IPS-18a (cell line): ENCODE measurements at regions not wholly inside any gene's neighbourhood (a gene's known extent, or its start where the extent isn't known, plus 50 kb on each side); places are given as distances from the start of the nearest gene placed in this dataset.

Experiments used
- H3K27ac ChIP-seq: one replicate; pipeline ENCODE4 v1.5.1; 2013; ENCODE audit warnings: low read length
- H3K27me3 ChIP-seq: one replicate; pipeline ENCODE4 v1.6.1; 2013; ENCODE audit warnings: mild to moderate bottlenecking, low read length; ENCODE audit not compliant: control insufficient read depth, insufficient read depth
- H3K36me3 ChIP-seq: one replicate; pipeline ENCODE4 v1.6.1; 2013; ENCODE audit warnings: low read depth, low read length; ENCODE audit not compliant: control insufficient read depth
- H3K4me1 ChIP-seq: one replicate; pipeline ENCODE4 v1.6.1; 2013; ENCODE audit warnings: low read depth, low read length; ENCODE audit not compliant: control insufficient read depth
- H3K4me3 ChIP-seq: one replicate; pipeline ENCODE4 v1.5.1; 2013; ENCODE audit warnings: low read length
- H3K9ac ChIP-seq: one replicate; pipeline ENCODE4 v1.6.1; 2013; ENCODE audit warnings: mild to moderate bottlenecking, low read length, moderate library complexity
- H3K9me3 ChIP-seq: one replicate; pipeline ENCODE4 v1.6.1; 2013; ENCODE audit warnings: low read depth, low read length; ENCODE audit not compliant: control insufficient read depth

DNA sequence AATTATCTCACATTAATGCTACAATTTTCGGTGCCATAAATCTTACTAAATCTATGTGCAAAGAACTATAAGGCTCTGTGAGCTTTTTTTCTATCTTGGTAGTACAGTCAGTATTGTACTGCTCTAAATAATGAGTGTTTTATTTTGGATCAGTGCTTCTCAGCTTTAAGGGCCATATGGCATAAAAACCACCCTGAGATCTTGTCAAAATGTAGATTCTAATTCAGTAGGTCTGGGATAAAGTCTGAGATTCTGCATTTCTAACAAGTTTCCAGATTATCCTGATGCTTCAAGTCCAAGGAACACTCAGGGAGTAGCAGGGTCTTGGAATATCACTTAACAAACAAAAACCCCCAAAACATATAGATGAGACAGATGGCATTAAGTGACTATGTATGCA lies 486.5 kb downstream of the GRXCR1 start:
- Histone ChIP-seq H3K27me3 (no peaks in the 10 kb centered on the region), H3K4me1 (peaks cover 8% of the 10 kb centered on the region), H3K4me3 (no peak overlapping the region), H3K9me3 (no peaks in the 10 kb centered on the region), H3K27ac (no peak overlapping the region), H3K36me3 (no peaks in the 10 kb centered on the region), H3K9ac (no peak overlapping the region)

DNA sequence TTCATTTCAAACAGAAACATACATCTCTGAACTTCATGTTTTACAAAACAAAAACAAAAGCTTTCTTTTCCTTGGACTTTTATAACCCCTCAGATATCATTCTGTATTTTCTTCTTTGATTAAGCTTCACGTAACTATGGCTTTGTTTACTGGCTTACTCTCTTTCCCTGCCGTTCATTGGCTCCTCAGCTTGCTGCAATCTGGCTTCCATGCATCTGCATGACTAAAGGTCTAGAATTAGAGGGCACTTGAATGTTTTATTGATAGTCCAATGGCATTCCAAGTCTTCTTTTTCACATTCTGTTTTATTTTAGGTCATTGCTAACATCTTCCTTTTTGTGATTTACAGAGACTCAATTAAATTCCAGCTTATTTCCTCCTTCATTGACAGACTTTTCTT lies 487.6 kb downstream of the GRXCR1 start:
- no peak overlapping the region for H3K9ac ChIP-seq
- no peak overlapping the region for H3K4me3 ChIP-seq
- H3K27me3 ChIP-seq = no peaks in the 10 kb centered on the region
- H3K9me3 ChIP-seq = no peaks in the 10 kb centered on the region
- H3K27ac ChIP-seq = no peak overlapping the region
- peaks cover 8% of the 10 kb centered on the region for H3K4me1 ChIP-seq
- H3K36me3 ChIP-seq = no peaks in the 10 kb centered on the region

DNA sequence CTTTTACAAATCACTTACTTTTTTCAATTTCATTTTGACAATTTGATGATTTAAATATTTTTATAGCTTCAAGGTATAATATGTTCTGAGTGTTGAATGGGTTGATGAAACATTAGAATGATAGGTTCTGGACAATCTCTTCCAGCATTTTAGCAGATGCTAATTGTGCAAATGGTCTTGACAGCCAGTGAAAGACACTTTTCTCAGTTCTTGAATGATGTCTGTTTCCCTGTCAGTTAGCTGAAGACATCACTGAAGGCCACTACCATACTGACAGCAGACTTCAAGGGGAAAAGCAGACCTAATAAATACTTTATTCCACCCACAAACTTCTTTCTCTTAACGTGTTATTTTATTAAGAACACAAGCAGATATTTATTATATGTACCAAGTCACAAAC lies 498.6 kb downstream of the GRXCR1 start:
- H3K27ac ChIP-seq = no peak overlapping the region

DNA sequence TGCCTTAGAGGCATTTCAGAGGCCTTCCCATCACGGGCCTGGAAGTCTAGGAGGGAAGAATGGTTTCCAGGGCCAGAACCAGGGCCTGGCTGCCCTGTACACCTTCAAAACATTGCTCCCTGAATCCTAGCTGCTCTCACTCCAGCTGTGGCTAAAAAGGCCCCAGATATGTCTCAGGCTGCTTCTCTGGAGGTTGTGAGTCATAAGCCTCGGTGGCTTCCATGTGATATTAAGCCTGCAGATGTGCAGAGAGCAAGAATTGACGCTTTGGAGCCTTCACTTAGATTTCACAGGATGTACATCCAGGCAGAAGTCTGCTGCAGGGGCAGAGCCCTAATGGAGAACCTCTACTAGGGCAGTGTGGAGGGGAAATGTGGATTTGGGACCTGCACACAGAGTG lies 502.5 kb downstream of the GRXCR1 start:
- no peak overlapping the region for H3K27ac ChIP-seq

More for the DNA sequence above, 498.6 kb downstream of the GRXCR1 start:
- no peak overlapping the region for H3K4me3 ChIP-seq
- H3K4me1 ChIP-seq = no peaks in the 10 kb centered on the region
- H3K36me3 ChIP-seq = no peaks in the 10 kb centered on the region
- H3K27me3 ChIP-seq = no peaks in the 10 kb centered on the region
- no peak overlapping the region for H3K9ac ChIP-seq
- no peaks in the 10 kb centered on the region for H3K9me3 ChIP-seq

DNA sequence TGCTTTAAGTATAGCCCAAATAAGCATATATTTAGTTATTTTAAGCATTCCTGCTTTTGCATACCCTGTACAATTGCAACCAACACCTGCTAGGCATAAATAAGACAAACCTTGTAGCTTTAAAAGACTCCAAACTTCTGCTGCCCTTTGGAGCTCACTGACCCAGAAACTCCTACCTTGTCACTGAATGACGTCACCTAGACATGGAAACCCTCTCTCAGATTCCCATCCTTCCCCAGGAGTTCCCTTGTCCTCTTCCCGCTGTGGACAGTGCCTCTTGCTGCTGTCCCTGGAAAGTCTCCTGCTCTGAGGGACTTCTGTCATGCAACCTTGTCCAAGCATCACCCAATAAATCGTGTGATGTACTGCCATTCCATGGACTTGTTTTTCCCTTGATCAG lies 507.2 kb downstream of the GRXCR1 start:
- Histone ChIP-seq H3K4me3 (no peak overlapping the region), H3K27me3 (no peaks in the 10 kb centered on the region), H3K9ac (no peak overlapping the region), H3K9me3 (no peaks in the 10 kb centered on the region), H3K27ac (no peak overlapping the region), H3K36me3 (no peaks in the 10 kb centered on the region), H3K4me1 (no peaks in the 10 kb centered on the region)

More for the DNA sequence above, 502.5 kb downstream of the GRXCR1 start:
- Histone ChIP-seq H3K4me1 (no peaks in the 10 kb centered on the region), H3K9ac (no peak overlapping the region), H3K9me3 (no peaks in the 10 kb centered on the region), H3K4me3 (no peak overlapping the region), H3K27me3 (no peaks in the 10 kb centered on the region), H3K36me3 (no peaks in the 10 kb centered on the region)

DNA sequence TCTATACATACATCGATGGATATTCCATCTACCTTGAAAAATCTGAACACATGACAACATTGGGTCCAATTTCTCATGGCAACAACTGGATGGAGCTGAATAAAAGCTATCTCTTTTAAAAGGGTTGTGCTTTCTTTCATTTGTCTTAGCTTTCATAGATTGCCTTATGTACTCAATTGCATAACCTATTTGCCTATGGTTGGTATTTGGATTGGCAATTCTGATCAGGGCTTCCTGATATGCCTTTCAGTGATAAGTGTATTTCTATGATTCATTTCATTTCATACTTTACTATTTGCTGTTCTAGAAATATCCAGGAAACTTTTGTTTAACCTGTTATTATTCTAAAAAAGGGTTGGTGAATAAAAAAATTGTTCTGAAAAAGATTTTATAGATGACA lies 509.9 kb downstream of the GRXCR1 start:
- no peaks in the 10 kb centered on the region for H3K27me3 ChIP-seq
- H3K36me3 ChIP-seq = no peaks in the 10 kb centered on the region
- no peak overlapping the region for H3K4me3 ChIP-seq
- no peak overlapping the region for H3K9ac ChIP-seq
- no peak overlapping the region for H3K27ac ChIP-seq
- peaks cover 11% of the 10 kb centered on the region for H3K9me3 ChIP-seq
- no peaks in the 10 kb centered on the region for H3K4me1 ChIP-seq

DNA sequence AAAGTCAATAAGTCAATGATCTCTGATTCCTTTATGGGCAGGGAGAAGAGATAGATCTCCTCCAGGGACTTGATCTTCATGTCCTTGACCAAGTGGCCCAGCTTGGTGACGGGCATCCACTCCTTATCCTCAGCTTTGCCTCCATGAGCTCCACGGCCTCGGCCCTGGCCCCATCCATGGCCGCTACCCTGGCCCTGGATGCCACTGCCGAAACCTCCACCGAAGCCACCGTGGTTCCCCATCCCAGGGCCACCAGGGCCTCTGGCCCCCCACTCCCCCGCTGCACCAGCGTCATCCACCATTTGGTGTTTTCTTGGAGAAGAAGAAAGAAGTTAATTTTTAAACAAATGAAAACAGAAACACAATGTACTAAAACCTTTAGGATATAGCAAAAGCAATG lies 518.1 kb downstream of the GRXCR1 start:
- Histone ChIP-seq H3K9me3 (peaks cover 12% of the 10 kb centered on the region), H3K4me3 (no peak overlapping the region)

DNA sequence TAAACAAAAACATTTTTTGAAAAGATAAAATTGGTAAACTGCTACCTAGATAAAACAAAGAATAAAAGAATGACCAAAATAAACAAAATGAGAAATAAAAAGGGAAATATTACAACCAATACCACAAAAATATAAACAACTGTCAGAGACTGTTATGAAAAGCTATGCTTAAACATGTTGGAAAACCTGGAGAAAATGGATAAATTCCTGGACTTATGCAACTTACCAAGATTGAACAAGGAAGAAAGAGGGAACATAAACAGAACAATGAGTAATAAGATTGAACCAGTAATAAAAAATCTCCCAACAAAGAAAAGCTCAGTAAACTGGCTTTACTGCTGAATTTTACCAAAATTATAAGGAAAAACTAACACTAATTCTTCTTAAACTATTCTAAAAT lies 518.7 kb downstream of the GRXCR1 start:
- Histone ChIP-seq H3K4me3 (no peak overlapping the region), H3K9ac (no peak overlapping the region), H3K27me3 (no peaks in the 10 kb centered on the region), H3K27ac (no peak overlapping the region), H3K36me3 (no peaks in the 10 kb centered on the region), H3K4me1 (no peaks in the 10 kb centered on the region), H3K9me3 (peaks cover 12% of the 10 kb centered on the region)

More for the DNA sequence above, 518.1 kb downstream of the GRXCR1 start:
- no peak overlapping the region for H3K9ac ChIP-seq
- no peaks in the 10 kb centered on the region for H3K27me3 ChIP-seq
- H3K4me1 ChIP-seq = no peaks in the 10 kb centered on the region
- no peak overlapping the region for H3K27ac ChIP-seq
- H3K36me3 ChIP-seq = no peaks in the 10 kb centered on the region

DNA sequence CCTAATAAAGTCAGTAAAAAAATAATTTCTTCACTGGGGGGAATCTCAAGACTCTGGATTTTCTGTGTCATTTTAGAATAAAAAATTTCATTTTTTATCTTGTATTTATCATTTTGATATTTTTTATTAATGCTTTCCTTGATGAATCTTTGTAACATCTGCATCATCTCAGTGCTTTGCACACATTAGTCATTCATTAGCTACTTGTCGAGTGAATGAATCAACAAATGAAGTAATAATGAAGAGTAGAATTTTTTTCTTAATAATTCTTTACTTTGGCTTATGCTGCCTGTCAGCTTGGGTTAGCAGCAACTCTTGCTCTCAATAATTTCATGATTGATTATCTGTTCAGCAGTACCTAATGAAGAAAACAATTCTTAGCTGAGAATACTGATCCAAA lies 530.8 kb downstream of the GRXCR1 start:
- Histone ChIP-seq H3K9me3 (no peaks in the 10 kb centered on the region), H3K36me3 (no peaks in the 10 kb centered on the region), H3K4me1 (no peaks in the 10 kb centered on the region), H3K27me3 (no peaks in the 10 kb centered on the region), H3K27ac (no peak overlapping the region), H3K9ac (no peak overlapping the region), H3K4me3 (no peak overlapping the region)

DNA sequence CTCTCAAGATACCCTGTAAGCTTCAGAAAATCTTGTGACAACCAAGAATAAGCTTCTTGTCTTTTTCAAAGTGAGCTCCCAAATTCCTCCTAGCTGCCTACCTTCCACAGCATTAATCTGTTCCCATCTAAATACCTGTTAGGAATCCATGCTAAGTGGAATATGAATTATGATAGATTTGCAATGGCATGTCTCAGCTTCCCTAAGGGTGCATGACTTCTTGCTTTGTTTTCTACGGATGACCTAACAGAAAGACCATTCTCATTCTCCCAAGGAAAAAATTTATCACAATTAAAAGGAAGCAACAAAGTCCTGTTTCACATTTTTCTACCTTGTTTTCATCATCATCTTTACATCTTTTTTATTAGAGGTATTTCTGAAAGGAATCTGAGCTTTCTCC lies 532.7 kb downstream of the GRXCR1 start:
- no peak overlapping the region for H3K9ac ChIP-seq
- no peaks in the 10 kb centered on the region for H3K4me1 ChIP-seq
- H3K27ac ChIP-seq = no peak overlapping the region
- H3K4me3 ChIP-seq = no peak overlapping the region
- H3K9me3 ChIP-seq = no peaks in the 10 kb centered on the region
- H3K27me3 ChIP-seq = no peaks in the 10 kb centered on the region
- H3K36me3 ChIP-seq = no peaks in the 10 kb centered on the region

DNA sequence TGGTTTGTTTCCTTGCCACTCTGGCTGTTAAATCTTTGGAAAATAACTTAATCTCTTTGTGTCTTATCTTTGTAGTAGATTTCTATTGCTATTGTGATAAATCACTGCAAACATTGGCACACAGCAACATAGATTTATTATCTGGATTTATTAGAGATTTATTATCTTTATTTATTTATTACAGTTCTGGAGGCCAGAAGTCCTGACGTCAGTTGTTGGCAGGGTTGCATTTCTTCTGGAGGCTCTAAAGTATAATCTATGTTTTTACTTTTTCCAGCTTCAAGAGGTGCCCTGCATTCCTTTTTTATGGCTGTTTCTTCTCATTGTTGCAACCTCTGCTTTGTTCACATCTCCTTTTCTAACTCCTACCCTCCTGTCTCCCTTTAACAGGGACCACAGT lies 542.8 kb downstream of the GRXCR1 start:
- Histone ChIP-seq H3K9ac (no peak overlapping the region), H3K4me3 (no peak overlapping the region), H3K4me1 (no peaks in the 10 kb centered on the region), H3K27ac (no peak overlapping the region), H3K9me3 (peaks cover 10% of the 10 kb centered on the region), H3K36me3 (no peaks in the 10 kb centered on the region), H3K27me3 (no peaks in the 10 kb centered on the region)

DNA sequence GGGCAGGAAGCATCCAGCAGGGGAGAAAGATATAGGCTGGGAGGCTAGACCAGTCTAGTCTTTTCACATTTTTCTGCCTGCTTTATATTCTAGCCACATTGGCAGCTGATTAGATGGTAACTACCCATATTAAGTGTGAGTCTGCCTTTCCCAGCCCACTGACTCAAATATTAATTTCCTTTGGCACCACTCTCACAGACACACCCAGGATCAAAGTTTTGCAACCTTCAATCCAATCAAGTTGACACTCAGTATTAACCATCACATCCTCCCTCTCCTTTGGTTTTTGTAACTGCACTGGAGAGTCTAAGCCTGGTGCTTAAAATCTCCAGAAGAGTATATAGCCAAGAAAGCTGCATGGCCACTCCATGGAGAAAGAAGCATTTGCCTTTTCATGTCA lies 560.4 kb downstream of the GRXCR1 start:
- no peak overlapping the region for H3K27ac ChIP-seq
- H3K4me3 ChIP-seq = no peak overlapping the region

More for the DNA sequence above, 560.4 kb downstream of the GRXCR1 start:
- H3K9me3 ChIP-seq = no peaks in the 10 kb centered on the region
- H3K4me1 ChIP-seq = no peaks in the 10 kb centered on the region
- no peak overlapping the region for H3K9ac ChIP-seq
- no peaks in the 10 kb centered on the region for H3K27me3 ChIP-seq
- H3K36me3 ChIP-seq = no peaks in the 10 kb centered on the region
